HFFc6 (cell line): ENCODE measurements at regions not wholly inside any gene's neighbourhood (a gene's known extent, or its start where the extent isn't known, plus 50 kb on each side); places are given as distances from the start of the nearest gene placed in this dataset.

Experiments
- DNase-seq: peaks from one replicate; pipeline ENCODE4 v3.0.0-alpha.2; 2018
- H3K27ac Mint-ChIP-seq: 2 replicates; pipeline ENCODE4 v1.8.0; 2020; ENCODE audit warnings: mild to moderate bottlenecking, mixed read lengths
- H3K27me3 Mint-ChIP-seq: 2 replicates; pipeline ENCODE4 v1.8.0; 2021; ENCODE audit warnings: mild to moderate bottlenecking, moderate library complexity, mixed read lengths; ENCODE audit not compliant: insufficient read depth
- H3K36me3 Mint-ChIP-seq: 2 replicates; pipeline ENCODE4 v1.8.0; 2021; ENCODE audit warnings: low read depth, mixed read lengths
- H3K4me1 Mint-ChIP-seq: 2 replicates; pipeline ENCODE4 v1.8.0; 2020; ENCODE audit warnings: low read depth, mixed read lengths
- H3K4me3 Mint-ChIP-seq: 2 replicates; pipeline ENCODE4 v1.8.0; 2020; ENCODE audit warnings: mild to moderate bottlenecking, moderate library complexity, mixed read lengths
- H3K9me3 Mint-ChIP-seq: 2 replicates; pipeline ENCODE4 v1.8.0; 2020; ENCODE audit warnings: mild to moderate bottlenecking, mixed read lengths
- CTCF ChIP-seq: fragments of 200-600 bp; sonication (generic); IDR thresholded peaks from 2 replicates; pipeline ENCODE4 v1.5.0; 2021; ENCODE audit warnings: antibody characterized with exemption, mild to moderate bottlenecking

- DNase-seq: no peak
- Mint-ChIP-seq H3K27me3 (peaks cover 6% of the 10 kb centered on the region; the same call in 1 of the 2 replicates), H3K4me1 (no peaks in the 10 kb centered on the region), H3K27ac (no peak overlapping the region), H3K9me3 (no peaks in the 10 kb centered on the region), H3K36me3 (no peaks in the 10 kb centered on the region), H3K4me3 (no peak overlapping the region)
- no peak for TF ChIP-seq CTCF
Observed at GRCh38 chr7:26916779-26917320, 52.5 kb upstream of the SKAP2 start.

DNA sequence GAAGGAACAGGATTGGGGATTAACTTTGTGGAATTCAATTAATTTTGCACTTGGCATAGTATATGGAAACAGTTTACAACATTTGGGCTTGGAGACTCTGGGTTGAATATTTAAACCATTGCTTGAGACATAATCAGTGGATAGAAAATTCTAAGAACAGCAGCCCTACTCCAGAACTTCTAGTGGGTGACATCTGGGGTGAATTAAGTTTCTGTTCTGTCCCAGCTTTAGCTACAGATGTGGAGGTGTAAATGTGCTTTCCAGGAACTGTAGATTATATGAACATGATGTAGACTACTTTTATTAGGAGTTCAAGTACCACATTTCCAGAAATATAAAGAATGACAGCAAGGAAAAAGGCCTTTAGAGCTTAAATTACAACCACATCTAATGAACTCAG lies 51.9 kb upstream of the SKAP2 start:
- H3K27ac Mint-ChIP-seq: no peak overlapping the region
- peaks cover 6% of the 10 kb centered on the region; the same call in 1 of the 2 replicates for H3K27me3 Mint-ChIP-seq
- H3K9me3 Mint-ChIP-seq: no peaks in the 10 kb centered on the region
- DNase-seq: no peak
- TF ChIP-seq CTCF: no peak
- H3K4me1 Mint-ChIP-seq: no peaks in the 10 kb centered on the region
- H3K36me3 Mint-ChIP-seq: no peaks in the 10 kb centered on the region
- no peak overlapping the region for H3K4me3 Mint-ChIP-seq
